ENCODE measurements at regions not wholly inside any gene's neighbourhood (a gene's known extent, or its start where the extent isn't known, plus 50 kb on each side); places are given as distances from the start of the nearest gene placed in this dataset.

DNA sequence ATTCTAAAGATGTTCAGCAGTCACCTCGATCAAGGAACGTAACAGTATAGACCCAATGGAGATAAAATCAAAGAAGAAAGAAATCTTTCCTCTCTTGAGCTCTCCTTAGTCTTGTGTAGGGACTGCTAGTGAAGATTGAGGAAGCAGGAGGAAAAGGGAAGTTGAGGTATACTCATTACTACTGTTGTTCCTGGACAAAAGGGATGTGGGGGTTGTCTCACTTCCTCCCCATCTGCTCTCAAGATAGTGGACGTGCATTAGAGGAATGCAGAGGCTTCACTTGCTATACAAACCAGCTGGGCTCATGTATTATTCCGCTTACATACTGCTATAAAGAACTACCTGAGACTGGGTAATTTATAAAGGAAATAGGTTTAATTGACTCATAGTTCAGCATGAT is 208.9 kb upstream of the ARHGEF9 start:
- no peak overlapping the region for H2AFZ ChIP-seq
- no peak overlapping the region for H3K4me2 ChIP-seq (ENCODE audit: unreplicated experiment)
- no peaks in the 10 kb centered on the region for H3K36me3 ChIP-seq (ENCODE audit: low read depth)
- H4K20me1 ChIP-seq (ENCODE audit: insufficient read depth), result no peaks in the 10 kb centered on the region
- no peaks in the 10 kb centered on the region for H3K9me2 ChIP-seq (ENCODE audit: insufficient read depth)
- H3K9me3 ChIP-seq (ENCODE audit: low read depth), result no peaks in the 10 kb centered on the region
- no peaks in the 10 kb centered on the region for H3K79me2 ChIP-seq (ENCODE audit: insufficient read depth)
- H3K9ac ChIP-seq, result no peak overlapping the region
- no peak for DNase-seq
- no peak overlapping the region for H3K27ac ChIP-seq
- in situ Hi-C loops (cut with MboI), result no loop called here
- TF ChIP-seq EZH2 (IDR thresholded peaks at IDR 0.05; ENCODE audit: insufficient read depth, poor library complexity, severe bottlenecking) (no peak), EZH2phosphoT487 (IDR thresholded peaks at IDR 0.05; ENCODE audit: insufficient read depth, low read depth) (no peak)
- no peak overlapping the region for H3K4me3 ChIP-seq
- H3K27me3 ChIP-seq (replicated peaks; ENCODE audit: insufficient read depth), result no peaks in the 10 kb centered on the region
- no peaks in the 10 kb centered on the region for H3K4me1 ChIP-seq (ENCODE audit: insufficient read depth)
- WGBS, 2 experiments (ENCODE audit: low coverage in 1 of 2, low lambda C conversion rate in 2 of 2, missing lambda C conversion rate in 2 of 2), result 45 to 47% methylated on average over 4 of the region's 4 CpGs
- no peaks in the 10 kb centered on the region for H3F3A ChIP-seq (ENCODE audit: insufficient read depth)

DNA sequence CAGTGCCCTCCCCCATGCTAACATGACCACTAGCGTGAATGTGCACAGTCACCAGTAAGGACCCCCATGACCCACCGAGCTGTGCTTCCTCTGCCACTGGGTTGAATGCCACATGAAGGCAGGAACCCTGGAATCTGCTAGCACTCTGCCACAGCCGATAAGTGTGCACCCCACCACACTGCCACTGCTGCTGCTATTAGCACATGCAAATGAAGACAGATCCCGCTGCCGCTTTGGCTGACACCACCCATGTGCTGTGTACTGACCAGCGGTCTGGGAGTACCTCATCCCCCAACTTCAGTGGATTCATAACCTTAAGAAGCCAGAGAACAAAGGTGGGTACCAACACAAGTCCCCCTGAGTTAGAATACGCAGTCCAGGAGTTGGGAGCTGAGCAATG is 200.9 kb upstream of the ARHGEF9 start:
- Histone ChIP-seq H2AFZ (no peak overlapping the region), H3K4me2 (ENCODE audit: unreplicated experiment) (no peak overlapping the region), H4K20me1 (ENCODE audit: insufficient read depth) (no peaks in the 10 kb centered on the region), H3K4me3 (no peak overlapping the region), H3K27ac (no peak overlapping the region), H3F3A (ENCODE audit: insufficient read depth) (no peaks in the 10 kb centered on the region), H3K9ac (no peak overlapping the region), H3K27me3 (replicated peaks; ENCODE audit: insufficient read depth) (no peaks in the 10 kb centered on the region), H3K4me1 (ENCODE audit: insufficient read depth) (no peaks in the 10 kb centered on the region), H3K36me3 (ENCODE audit: low read depth) (no peaks in the 10 kb centered on the region), H3K79me2 (ENCODE audit: insufficient read depth) (no peaks in the 10 kb centered on the region), H3K9me3 (ENCODE audit: low read depth) (no peaks in the 10 kb centered on the region), H3K9me2 (ENCODE audit: insufficient read depth) (no peaks in the 10 kb centered on the region)
- DNase-seq, result no peak
- in situ Hi-C loops (cut with MboI), result no loop called here
- WGBS, 2 experiments (ENCODE audit: low coverage in 1 of 2, low lambda C conversion rate in 2 of 2, missing lambda C conversion rate in 2 of 2), result 23 to 32% methylated on average over 2 to 4 of the region's 7 CpGs
- TF ChIP-seq EZH2phosphoT487 (IDR thresholded peaks at IDR 0.05; ENCODE audit: insufficient read depth, low read depth) (no peak), EZH2 (IDR thresholded peaks at IDR 0.05; ENCODE audit: insufficient read depth, poor library complexity, severe bottlenecking) (no peak)

DNA sequence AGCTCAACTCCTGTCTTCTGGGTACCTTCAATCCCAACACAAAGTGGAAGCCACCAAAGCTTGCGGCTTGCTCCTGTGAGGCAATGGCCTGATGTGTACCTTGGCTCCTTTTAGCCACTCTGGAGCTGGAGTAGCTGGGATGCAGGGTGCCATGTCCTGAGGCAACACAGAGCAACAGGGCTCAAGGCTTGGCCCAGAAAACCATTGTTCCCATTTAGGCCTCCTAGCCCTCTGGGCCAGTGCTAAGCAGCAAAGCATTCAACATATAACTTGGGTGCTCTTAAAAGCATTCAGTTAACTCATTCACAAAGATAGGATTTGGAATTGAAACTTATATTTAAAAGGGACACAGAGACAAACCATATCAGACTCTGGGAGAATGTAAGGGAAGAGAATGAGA is 194.5 kb upstream of the ARHGEF9 start:
- Histone ChIP-seq H3F3A (ENCODE audit: insufficient read depth) (no peaks in the 10 kb centered on the region), H3K9me2 (ENCODE audit: insufficient read depth) (no peaks in the 10 kb centered on the region), H3K4me2 (ENCODE audit: unreplicated experiment) (no peak overlapping the region), H3K4me3 (no peak overlapping the region), H4K20me1 (ENCODE audit: insufficient read depth) (no peaks in the 10 kb centered on the region), H3K9me3 (ENCODE audit: low read depth) (no peaks in the 10 kb centered on the region), H2AFZ (no peak overlapping the region), H3K9ac (no peak overlapping the region), H3K27ac (no peak overlapping the region), H3K79me2 (ENCODE audit: insufficient read depth) (no peaks in the 10 kb centered on the region), H3K27me3 (replicated peaks; ENCODE audit: insufficient read depth) (no peaks in the 10 kb centered on the region), H3K36me3 (ENCODE audit: low read depth) (no peaks in the 10 kb centered on the region), H3K4me1 (ENCODE audit: insufficient read depth) (no peaks in the 10 kb centered on the region)
- in situ Hi-C loops (cut with MboI), result no loop called here
- TF ChIP-seq EZH2 (IDR thresholded peaks at IDR 0.05; ENCODE audit: insufficient read depth, poor library complexity, severe bottlenecking), result no peak
- no peak for TF ChIP-seq EZH2phosphoT487 (IDR thresholded peaks at IDR 0.05; ENCODE audit: insufficient read depth, low read depth)
- no peak for DNase-seq
- 54 to 56% methylated on average over 1 of the region's 1 CpG for WGBS, 2 experiments (ENCODE audit: low coverage in 1 of 2, low lambda C conversion rate in 2 of 2, missing lambda C conversion rate in 2 of 2)

DNA sequence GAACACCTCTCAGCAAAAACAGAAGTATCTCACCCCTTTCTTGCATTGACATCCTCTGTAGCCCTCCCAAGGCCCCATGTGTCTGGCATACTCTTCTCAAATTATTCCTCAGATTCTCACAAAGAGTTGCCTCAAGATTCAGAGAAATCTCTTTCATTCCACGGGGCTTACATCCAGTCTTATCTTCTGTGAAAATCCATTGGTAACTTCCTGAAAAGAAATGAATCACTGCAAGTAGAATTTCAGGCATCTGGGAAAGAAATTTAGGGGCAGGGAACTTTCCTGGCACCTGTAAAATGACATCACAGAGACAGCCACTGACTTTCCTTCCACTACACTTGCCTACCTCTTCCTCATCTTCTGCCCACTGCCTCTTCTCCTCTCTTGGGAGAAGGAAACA is 182.5 kb upstream of the ARHGEF9 start:
- in situ Hi-C loops (cut with MboI), result no loop called here
- no peaks in the 10 kb centered on the region for H3K36me3 ChIP-seq (ENCODE audit: low read depth)
- H3K9ac ChIP-seq, result no peak overlapping the region
- 0% methylated on average over 1 of the region's 1 CpG for WGBS, 2 experiments (ENCODE audit: low coverage in 1 of 2, low lambda C conversion rate in 2 of 2, missing lambda C conversion rate in 2 of 2)
- no peaks in the 10 kb centered on the region for H3K9me2 ChIP-seq (ENCODE audit: insufficient read depth)
- H3K27me3 ChIP-seq (replicated peaks; ENCODE audit: insufficient read depth), result no peaks in the 10 kb centered on the region
- no peak for TF ChIP-seq EZH2 (IDR thresholded peaks at IDR 0.05; ENCODE audit: insufficient read depth, poor library complexity, severe bottlenecking)
- TF ChIP-seq EZH2phosphoT487 (IDR thresholded peaks at IDR 0.05; ENCODE audit: insufficient read depth, low read depth), result no peak
- no peak overlapping the region for H3K4me3 ChIP-seq
- H3K9me3 ChIP-seq (ENCODE audit: low read depth), result no peaks in the 10 kb centered on the region
- H3K4me2 ChIP-seq (ENCODE audit: unreplicated experiment), result no peak overlapping the region
- H3K27ac ChIP-seq, result no peak overlapping the region
- H3K79me2 ChIP-seq (ENCODE audit: insufficient read depth), result no peaks in the 10 kb centered on the region
- H4K20me1 ChIP-seq (ENCODE audit: insufficient read depth), result no peaks in the 10 kb centered on the region
- DNase-seq, result peak; percentile 3
- no peaks in the 10 kb centered on the region for H3K4me1 ChIP-seq (ENCODE audit: insufficient read depth)
- no peaks in the 10 kb centered on the region for H3F3A ChIP-seq (ENCODE audit: insufficient read depth)
- H2AFZ ChIP-seq, result no peak overlapping the region

Data from GM23248 (cell line).